Osteocyte (in vitro differentiated cells): ENCODE measurements at regions not wholly inside any gene's neighbourhood (a gene's known extent, or its start where the extent isn't known, plus 50 kb on each side); places are given as distances from the start of the nearest gene placed in this dataset.

Experiments used
- DNase-seq: peaks from one replicate; pipeline ENCODE4 v3.0.0; 2021; ENCODE audit warnings: mixed read lengths; ENCODE audit not compliant: unreplicated experiment; ENCODE audit errors: extremely low spot score
- H3K27ac Mint-ChIP-seq: one replicate; pipeline ENCODE4 v1.8.0; 2021; ENCODE audit warnings: mild to moderate bottlenecking, mixed read lengths; ENCODE audit not compliant: unreplicated experiment
- H3K27me3 Mint-ChIP-seq: one replicate; pipeline ENCODE4 v1.8.0; 2021; ENCODE audit warnings: mixed read lengths; ENCODE audit not compliant: unreplicated experiment
- H3K36me3 Mint-ChIP-seq: one replicate; pipeline ENCODE4 v1.8.0; 2021; ENCODE audit warnings: mixed read lengths; ENCODE audit not compliant: unreplicated experiment
- H3K4me1 Mint-ChIP-seq: one replicate; pipeline ENCODE4 v1.8.0; 2021; ENCODE audit warnings: mixed read lengths; ENCODE audit not compliant: unreplicated experiment
- H3K4me3 Mint-ChIP-seq: one replicate; pipeline ENCODE4 v1.8.0; 2021; ENCODE audit warnings: mild to moderate bottlenecking, moderate library complexity, mixed read lengths; ENCODE audit not compliant: unreplicated experiment
- H3K9me3 Mint-ChIP-seq: one replicate; pipeline ENCODE4 v1.8.0; 2021; ENCODE audit warnings: mixed read lengths; ENCODE audit not compliant: unreplicated experiment
- TF ChIP-seq, protein P1 (sequence below): fragments of 200-600 bp; sonication (generic); IDR thresholded peaks from 2 replicates; pipeline ENCODE4 v1.5.0; 2021; ENCODE audit warnings: antibody characterized with exemption, mild to moderate bottlenecking, moderate library complexity

DNA sequence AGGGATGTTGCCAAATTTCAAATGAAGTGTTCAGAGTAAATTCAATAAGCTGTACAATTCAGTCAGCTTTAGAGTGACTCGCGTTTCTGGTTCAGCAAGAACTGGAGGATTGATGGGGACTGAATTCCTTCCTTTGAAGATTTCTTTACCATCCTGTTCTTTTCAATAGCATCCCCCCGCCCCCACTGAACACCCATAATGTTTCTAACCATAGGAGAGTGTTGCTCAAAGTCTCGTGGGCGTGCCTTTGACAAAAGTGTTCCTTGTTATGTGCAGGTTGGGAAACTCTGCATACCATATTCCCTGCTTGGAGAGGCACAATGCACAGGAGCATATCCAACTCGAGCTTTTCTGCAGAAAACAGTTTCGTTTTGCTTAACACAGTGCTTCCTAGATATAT, 323.5 kb upstream of the CASK start:
- DNase-seq, result no peak
- no peak overlapping the region for H3K4me3 Mint-ChIP-seq

DNA sequence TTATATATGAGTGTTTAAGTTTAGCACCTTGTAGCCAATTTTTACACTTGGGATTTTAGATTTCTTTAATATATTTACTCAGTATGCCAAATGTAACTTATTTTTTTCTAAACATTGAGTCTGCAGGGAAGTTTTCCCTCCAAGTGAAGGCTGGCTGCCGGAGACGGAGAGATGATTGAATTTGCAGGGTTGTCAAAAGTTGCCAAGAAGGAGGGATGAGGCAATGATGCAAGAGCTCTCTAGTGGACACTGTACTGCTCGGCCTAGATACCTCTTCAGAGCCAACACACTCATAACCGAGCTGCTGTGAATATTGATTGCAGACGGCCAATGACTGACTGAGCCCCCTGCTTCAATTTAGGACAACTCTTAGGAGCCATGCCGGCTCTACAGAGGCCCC, 318.6 kb upstream of the CASK start:
- Mint-ChIP-seq H3K27me3 (no peaks in the 10 kb centered on the region), H3K4me3 (no peak overlapping the region), H3K4me1 (no peaks in the 10 kb centered on the region), H3K36me3 (no peaks in the 10 kb centered on the region), H3K27ac (no peak overlapping the region), H3K9me3 (no peaks in the 10 kb centered on the region)
- no peak for DNase-seq
- TF ChIP-seq, protein P1, sequence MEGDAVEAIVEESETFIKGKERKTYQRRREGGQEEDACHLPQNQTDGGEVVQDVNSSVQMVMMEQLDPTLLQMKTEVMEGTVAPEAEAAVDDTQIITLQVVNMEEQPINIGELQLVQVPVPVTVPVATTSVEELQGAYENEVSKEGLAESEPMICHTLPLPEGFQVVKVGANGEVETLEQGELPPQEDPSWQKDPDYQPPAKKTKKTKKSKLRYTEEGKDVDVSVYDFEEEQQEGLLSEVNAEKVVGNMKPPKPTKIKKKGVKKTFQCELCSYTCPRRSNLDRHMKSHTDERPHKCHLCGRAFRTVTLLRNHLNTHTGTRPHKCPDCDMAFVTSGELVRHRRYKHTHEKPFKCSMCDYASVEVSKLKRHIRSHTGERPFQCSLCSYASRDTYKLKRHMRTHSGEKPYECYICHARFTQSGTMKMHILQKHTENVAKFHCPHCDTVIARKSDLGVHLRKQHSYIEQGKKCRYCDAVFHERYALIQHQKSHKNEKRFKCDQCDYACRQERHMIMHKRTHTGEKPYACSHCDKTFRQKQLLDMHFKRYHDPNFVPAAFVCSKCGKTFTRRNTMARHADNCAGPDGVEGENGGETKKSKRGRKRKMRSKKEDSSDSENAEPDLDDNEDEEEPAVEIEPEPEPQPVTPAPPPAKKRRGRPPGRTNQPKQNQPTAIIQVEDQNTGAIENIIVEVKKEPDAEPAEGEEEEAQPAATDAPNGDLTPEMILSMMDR, result no peak

More for the DNA sequence above, 323.5 kb upstream of the CASK start:
- Mint-ChIP-seq H3K27me3 (no peaks in the 10 kb centered on the region), H3K27ac (no peak overlapping the region), H3K4me1 (no peaks in the 10 kb centered on the region), H3K9me3 (peaks cover 7% of the 10 kb centered on the region), H3K36me3 (no peaks in the 10 kb centered on the region)
- TF ChIP-seq, protein P1, result no peak

DNA sequence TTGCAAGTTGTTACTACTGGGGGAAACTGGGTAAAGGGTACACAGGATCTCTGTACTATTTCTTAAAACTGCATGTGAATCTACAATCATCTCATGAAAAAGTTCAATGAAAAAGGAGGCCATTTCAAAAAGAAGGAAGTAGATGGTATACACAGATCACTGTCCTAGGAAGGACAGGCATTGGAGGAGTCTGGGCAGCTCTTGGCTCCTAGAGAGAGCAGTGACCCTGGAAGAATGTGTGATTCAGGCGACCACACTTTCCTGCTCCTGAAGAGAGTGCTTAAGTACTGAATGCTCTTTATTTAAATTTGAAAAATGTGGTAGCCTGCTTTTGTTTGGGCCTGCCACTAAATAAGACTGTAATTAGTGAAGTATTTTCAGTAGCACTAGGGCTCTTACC, 318.1 kb upstream of the CASK start:
- TF ChIP-seq, protein P1, result no peak
- Mint-ChIP-seq H3K27ac (no peak overlapping the region), H3K4me3 (no peak overlapping the region), H3K4me1 (no peaks in the 10 kb centered on the region), H3K27me3 (no peaks in the 10 kb centered on the region), H3K36me3 (no peaks in the 10 kb centered on the region), H3K9me3 (no peaks in the 10 kb centered on the region)
- no peak for DNase-seq

DNA sequence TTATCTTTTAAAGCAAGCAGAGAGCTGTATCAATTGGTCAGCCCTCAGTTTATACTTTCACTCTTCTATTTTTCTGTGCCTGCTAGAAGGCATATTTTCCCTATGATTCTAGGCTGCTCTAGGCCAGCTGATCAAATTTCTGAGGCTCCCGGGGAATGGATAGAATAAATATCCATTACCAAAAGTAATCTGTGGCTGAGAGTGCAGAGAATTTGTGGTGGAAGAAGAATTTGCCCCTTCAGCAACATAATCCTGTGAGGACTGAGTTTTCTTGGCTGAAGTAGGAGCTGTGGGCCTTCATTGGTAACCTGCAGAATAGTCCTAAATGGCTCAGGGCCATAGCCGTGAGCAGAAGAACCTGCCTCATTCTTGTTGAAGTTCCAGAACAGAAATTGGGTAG, 314.6 kb upstream of the CASK start:
- TF ChIP-seq, protein P1, result no peak
- H3K36me3 Mint-ChIP-seq, result no peaks in the 10 kb centered on the region
- H3K4me1 Mint-ChIP-seq, result no peaks in the 10 kb centered on the region
- no peak overlapping the region for H3K4me3 Mint-ChIP-seq
- H3K27me3 Mint-ChIP-seq, result no peaks in the 10 kb centered on the region
- DNase-seq, result no peak
- no peak overlapping the region for H3K27ac Mint-ChIP-seq
- H3K9me3 Mint-ChIP-seq, result peaks cover 3% of the 10 kb centered on the region

DNA sequence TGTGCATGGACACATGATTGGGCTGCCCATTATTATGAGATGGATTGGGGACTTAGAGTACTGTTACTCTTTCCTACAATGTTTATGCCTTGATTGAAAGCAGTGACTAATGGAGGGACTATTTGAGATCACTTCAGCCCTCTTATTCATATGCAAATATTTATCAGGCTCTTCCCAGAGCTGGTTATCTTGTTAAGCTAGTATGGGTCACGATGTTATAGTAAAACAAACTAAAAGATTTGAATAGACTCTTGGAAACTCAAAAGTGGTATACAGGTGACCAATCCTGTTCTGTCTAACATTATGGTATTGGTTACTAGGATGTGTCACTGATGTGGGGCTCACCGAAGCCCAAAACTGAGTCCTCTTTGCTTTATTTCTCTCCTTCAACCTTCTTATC, 306.2 kb upstream of the CASK start:
- Mint-ChIP-seq H3K4me3 (no peak overlapping the region), H3K9me3 (peaks cover 20% of the 10 kb centered on the region), H3K4me1 (no peaks in the 10 kb centered on the region), H3K36me3 (no peaks in the 10 kb centered on the region), H3K27me3 (no peaks in the 10 kb centered on the region), H3K27ac (no peak overlapping the region)
- no peak for DNase-seq
- TF ChIP-seq, protein P1, result no peak
